HPDE6-E6E7 (cell line): ENCODE measurements at regions not wholly inside any gene's neighbourhood (a gene's known extent, or its start where the extent isn't known, plus 50 kb on each side); places are given as distances from the start of the nearest gene placed in this dataset.

ENCODE experiments used
- DNase-seq: peaks from one replicate; pipeline ENCODE4 v3.0.0; 2011; ENCODE audit warnings: missing footprints; ENCODE audit errors: extremely low spot score

DNA sequence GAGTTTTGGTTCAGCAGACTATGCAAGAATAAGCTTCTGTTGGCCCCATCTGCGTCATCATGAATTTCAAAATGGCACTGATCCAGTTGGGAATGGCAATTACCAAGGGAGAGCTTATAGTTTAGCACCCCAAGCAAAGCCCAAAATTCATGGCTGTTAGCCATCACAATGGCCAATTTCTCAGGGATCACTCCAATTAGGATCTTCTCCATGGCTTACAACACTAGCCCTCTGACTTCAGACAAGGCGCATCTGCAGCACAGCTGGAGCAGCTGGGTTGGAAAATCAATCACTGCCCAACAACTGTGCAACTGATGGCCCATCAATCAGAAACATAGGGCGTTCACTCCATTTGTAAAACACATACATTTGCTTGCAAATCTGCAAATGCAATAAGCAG, 273.6 kb downstream of the SRBD1 start:
- DNase-seq = no peak

- no peak for DNase-seq
Measured at GRCh38 chr2:45334205-45334604, 276.9 kb downstream of the SRBD1 start.

DNA sequence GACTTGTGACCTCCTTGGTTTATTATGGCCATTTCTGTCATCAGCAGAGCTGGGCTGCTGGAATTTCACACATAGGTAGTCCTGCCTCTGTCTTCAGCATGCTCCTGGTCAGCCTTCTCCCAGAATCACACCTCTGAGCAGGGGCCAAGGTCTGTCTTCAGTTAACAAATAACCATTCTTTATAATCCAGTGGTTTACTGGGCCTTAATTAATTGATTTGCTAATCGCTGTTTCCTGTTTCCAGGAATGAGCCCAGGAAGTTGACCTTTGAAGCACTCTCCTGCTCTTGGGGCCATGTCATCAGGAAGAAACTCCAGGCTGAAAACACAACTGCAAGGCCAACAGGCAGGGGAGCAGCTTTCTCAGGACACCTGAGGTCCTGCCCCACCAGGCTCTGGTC, 278.5 kb downstream of the SRBD1 start:
- DNase-seq = no peak

DNA sequence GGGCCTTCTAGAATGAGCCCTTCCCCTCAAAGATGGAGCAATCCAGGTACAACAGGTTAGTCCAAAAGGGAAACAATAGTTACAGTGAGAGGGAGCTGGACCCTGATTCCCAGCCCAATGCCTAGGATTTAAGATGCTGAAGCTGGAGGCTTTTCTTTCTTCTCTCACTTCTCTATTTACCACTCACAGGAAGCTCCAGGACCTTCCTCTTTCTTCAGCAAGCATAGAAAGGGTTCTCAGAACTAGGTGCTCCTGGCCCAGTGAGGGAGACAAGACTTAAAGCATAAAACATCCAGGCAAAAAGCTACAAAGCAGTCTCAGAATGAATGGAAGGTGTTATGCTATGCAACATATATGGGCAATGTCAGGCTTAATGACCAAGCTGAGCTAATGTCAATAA, 279.0 kb downstream of the SRBD1 start:
- no peak for DNase-seq

DNA sequence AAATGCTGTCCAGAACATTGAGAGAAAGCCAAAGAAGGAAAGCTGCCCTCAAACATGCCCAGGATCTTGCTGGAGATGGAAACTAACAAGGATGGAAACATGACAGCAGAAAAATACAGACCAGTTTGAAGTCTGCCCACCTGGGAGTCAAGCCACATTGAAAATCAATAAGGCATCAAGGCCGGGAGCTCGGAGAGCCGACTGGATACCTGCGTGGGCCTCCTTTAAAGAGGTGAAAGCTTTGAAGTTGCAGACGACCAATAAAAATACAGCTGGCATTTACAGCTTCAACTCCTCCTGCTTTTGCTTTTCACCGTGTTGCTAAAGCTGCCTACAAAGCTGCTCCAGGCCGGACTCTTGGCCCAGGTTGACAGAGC, 279.7 kb downstream of the SRBD1 start:
- no peak for DNase-seq

GRCh38 chr2:45330637-45331409, 280.2 kb downstream of the SRBD1 start:
- DNase-seq = no peak

DNA sequence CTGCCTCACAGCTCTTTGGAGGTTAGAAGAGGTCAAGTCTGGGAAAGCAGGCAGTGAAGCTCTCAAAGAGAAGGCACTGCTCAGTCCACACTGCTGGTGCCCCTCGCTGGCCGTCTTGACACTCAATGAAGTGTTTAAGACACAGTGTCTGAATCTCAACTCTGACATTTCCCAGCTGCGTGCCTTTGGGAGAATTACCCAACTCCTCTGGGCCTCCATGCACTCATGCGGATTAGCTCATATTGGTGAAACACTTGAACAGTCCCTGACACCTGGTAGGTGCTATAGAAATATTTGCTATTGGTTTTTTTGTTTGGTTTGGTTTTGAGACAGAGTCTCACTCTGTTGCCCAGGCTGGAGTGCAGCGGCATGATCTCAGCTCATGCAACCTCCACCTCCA, 281.0 kb downstream of the SRBD1 start:
- no peak for DNase-seq

DNA sequence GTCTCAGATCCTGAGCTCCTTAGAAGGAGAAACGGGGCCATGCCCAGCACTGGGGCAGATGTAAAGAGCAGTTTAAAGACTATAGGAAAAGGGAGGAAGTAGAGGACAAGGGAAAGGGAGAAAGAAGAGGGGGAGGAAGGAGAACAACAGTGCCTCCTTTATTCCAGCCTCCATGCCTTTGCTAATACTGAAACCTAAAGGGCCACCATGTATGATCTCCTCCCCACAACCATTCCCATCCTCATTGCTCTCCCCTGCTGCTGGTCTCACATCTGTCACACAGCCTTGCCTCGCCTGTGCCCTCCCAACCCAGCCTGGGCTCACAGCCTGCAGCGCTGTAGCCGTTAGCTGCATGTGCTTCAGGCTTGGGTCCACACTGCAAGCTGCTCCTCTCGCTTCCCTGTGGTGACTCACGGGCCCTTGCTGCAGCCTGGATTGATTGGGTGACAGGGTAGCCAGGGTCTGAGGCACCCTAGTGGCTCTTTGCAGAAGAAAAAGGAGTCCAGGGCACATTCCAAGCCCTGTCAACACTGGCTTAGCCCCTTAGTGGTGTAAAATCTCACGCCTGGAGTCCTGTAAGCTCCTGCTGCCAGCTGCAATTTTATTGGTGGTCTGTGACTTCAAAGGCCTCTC, 281.9 kb downstream of the SRBD1 start:
- DNase-seq = peak; percentile 16

- no peak for DNase-seq
Measured at GRCh38 chr2:45328264-45328870, 282.7 kb downstream of the SRBD1 start.

DNA sequence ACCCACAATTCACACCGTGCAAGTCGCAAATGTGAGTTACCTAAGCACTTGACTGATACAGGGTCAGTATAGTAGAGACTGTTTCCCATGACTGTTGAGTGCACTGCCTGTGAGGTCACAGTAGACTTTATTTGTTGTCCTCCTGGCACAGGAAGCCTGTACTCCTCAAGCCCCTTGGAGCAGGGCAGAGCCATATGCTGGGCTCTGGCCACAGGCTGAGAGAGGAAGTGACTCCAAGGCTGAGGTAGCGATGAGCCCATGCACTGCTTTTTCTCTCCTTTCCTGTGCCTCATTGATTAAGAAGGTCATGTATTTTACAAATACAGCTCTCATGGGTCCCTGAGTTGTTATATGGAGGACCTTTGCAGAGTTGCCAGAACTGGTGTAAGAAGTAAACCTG, 287.7 kb downstream of the SRBD1 start:
- DNase-seq = no peak

GRCh38 chr2:45320956-45321355, 290.1 kb downstream of the SRBD1 start:
- no peak for DNase-seq

DNA sequence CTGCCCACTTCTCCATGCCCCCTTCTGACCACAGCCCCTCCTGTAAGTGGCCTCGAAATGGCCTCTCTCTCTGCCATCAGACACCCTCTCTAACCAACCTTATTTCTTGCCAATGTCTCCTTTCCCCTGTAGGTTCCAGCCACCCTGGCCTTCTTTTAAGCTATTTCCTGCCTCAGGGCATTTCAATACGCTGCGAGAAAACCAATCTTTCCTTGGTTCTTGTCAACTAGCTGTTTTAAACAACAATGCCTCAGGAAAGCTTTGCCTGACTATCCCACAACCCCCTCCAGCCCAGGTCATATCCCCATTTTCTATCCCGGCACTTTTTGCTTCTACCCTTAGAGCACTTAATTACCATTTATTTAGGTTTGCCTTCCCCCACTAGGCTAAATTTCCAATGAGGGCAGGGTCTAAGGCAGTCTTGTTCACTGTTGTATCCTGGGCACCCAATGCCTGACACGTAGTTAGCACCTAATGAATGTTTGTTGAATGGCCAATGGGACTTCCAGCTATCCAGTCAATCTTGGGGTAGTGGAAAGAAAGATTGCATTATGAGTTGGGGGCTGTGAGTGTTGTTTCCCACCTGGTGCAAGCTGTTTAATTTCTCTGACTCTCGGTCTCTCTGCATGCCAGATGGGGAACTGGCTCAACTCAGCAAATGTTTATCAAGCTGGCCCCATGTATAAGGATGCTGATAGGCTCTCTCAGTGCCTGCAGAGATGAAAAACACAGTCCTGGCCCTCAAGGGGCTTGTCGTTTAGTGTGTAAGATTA, 291.2 kb downstream of the SRBD1 start:
- no peak for DNase-seq

- DNase-seq = no peak
Measured at GRCh38 chr2:45318686-45319085, 292.4 kb downstream of the SRBD1 start.

DNA sequence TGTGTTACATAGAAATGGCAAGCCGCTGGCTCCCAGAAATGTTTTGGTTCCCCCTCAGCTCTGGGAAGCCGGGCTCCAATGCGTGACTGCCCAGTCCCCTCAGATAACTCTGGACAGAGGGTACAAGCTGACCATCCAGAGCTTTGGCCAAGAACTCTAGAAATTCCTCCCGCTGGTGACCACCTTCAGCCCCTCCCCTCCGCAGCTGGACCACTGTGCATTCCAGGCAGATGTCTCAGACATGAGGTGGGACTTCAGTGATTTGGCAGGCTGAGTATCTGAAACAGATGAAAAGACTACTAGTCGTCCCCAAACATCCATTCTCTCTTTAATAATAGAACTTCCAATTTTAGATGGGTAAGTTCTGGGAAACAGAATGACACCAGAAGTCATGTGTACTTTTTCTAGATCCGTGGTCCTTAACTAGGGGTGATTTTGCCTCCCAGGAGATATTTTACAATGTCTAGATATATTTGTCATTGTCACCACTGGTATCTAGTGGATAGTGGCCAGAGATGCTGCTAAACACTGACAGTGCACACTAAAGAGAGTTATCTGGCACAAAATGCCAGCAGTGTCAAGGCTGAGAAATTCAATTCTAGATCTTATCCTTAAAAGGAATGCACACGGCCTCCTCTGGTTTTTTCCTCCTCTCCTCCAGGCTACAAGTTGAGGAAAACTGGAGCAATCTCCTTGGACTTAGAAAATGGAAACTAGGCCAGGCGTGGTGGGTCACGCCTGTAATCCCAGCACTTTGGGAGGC, 294.3 kb downstream of the SRBD1 start:
- no peak for DNase-seq

- no peak for DNase-seq
Measured at GRCh38 chr2:45315861-45316260, 295.2 kb downstream of the SRBD1 start.

DNA sequence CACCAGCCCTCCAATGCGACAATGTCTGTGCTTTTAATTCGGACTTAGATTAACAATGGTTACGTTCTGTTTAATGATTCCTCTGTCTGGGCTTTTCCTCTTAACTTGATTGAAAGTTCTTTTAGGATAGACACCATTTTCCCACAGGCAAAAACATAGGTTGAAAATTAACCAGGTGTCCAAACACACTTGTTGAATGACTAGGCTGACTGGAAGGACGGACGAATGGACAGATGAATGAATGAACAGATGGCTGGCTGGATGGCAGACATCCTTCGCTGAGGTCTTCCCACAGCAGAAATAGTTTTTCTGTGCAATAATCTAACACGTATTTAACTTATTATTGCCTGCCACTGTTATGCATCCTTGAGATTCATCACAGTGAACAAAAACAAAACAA, 298.8 kb downstream of the SRBD1 start:
- no peak for DNase-seq

DNA sequence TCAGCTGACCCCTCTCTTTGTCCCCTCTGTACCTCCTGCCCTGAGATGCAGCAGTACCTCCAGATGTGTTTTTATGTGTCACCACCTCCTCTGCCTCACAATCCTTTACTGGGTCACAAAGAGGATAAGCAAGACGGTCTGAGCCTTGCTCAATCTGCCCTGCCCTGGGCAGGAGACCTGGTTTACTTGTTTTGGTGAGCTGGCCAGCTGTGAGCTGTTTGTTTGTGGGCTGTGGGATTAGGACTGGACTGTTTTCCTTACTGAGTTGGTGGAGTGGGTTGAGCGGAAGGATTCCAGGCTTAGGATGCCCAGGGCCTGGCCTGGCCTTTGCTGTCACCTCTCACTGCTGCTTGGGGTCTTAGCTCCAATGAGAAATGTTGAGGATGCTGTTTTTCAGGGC, 299.5 kb downstream of the SRBD1 start:
- no peak for DNase-seq

- DNase-seq = no peak
Measured at GRCh38 chr2:45307147-45307546, 297.9 kb upstream of the SIX2 start.

DNA sequence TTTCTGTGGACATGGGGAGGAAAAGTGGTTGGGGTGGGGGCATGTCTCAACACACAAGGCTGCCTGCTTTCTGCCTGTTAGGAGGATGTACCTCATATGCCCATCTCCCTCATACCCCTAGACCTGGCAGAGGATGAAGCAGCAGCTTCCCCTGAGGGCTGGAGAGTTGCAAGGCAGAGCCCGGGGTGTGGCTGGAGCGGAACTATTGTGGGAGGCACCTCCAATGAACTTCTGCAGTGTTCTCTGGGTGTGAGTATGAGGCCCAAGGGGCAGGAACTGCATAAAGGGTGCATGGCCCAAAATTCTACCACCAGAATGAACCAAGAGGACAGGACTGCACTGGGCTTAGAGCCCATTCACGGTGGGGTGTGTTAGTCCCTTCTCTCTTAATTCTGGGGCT, 296.3 kb upstream of the SIX2 start:
- no peak for DNase-seq

GRCh38 chr2:45303417-45304202, 294.4 kb upstream of the SIX2 start:
- DNase-seq = no peak
